SK-N-SH (cell line): ENCODE measurements at regions not wholly inside any gene's neighbourhood (a gene's known extent, or its start where the extent isn't known, plus 50 kb on each side); places are given as distances from the start of the nearest gene placed in this dataset.
A peak's percentile ranks its signal among the peaks of the same experiment; 100 is the strongest.

Source experiments
- CTCF ChIA-PET: fragments of 300-600, 350-600 bp; formaldehyde crosslinking; extraction: SDS; loops from one replicate; lab custom pipeline; 2021; lab: Yijun Ruan, JAX
- POLR2A ChIA-PET: fragments of 350-600 bp; sonication (Branson Sonifier 250); formaldehyde crosslinking; extraction: SDS; loops from one replicate; lab custom pipeline; 2020; ENCODE audit warnings: antibody characterized with exemption, inconsistent platforms; lab: Yijun Ruan, JAX
- DNase-seq: peaks from one replicate; pipeline ENCODE4 v3.0.0; 2012
- H2AFZ ChIP-seq: fragments of 200-600 bp; sonication (generic); 2 replicates; pipeline ENCODE4 v1.8.1; 2016; ENCODE audit warnings: antibody characterized with exemption, mild to moderate bottlenecking, low read depth
- H3F3A ChIP-seq: fragments of 200-600 bp; sonication (generic); replicated peaks from 2 replicates; pipeline ENCODE3; 2016; ENCODE audit warnings: antibody characterized with exemption, mild to moderate bottlenecking; ENCODE audit not compliant: insufficient read depth
- H3K27ac ChIP-seq, 2 experiments: fragments of 200-500 bp in 1 of 2; fragments of 200-600 bp in 1 of 2; sonication (Bioruptor generic) in 1 of 2; sonication (generic), shearing (Covaris generic) in 1 of 2; 2 replicates each; pipeline versions ENCODE4 v1.5.1 to v1.6.1; 2014 to 2016; ENCODE audit warnings: low read depth in 2 of 2, inconsistent platforms in 1 of 2, low read length in 1 of 2, mild to moderate bottlenecking in 1 of 2, mixed read lengths in 1 of 2
- H3K27me3 ChIP-seq: fragments of 200-600 bp; sonication (generic), shearing (Covaris generic); 2 replicates; pipeline ENCODE4 v1.6.1; 2016; ENCODE audit warnings: mixed run types; ENCODE audit not compliant: insufficient read depth
- H3K36me3 ChIP-seq, 2 experiments: fragments of 200-500 bp in 1 of 2; fragments of 200-600 bp in 1 of 2; sonication (Bioruptor generic) in 1 of 2; sonication (generic) in 1 of 2; replicated peaks in 1 of 2; 2 replicates each; pipeline versions ENCODE3 to v1.5.1; 2014 to 2016; ENCODE audit warnings: low read length in 1 of 2, mild to moderate bottlenecking in 1 of 2; ENCODE audit not compliant: insufficient read depth in 2 of 2, control insufficient read depth in 1 of 2
- H3K4me1 ChIP-seq, 2 experiments: fragments of 200-500 bp in 1 of 2; fragments of 200-600 bp in 1 of 2; sonication (Bioruptor generic) in 1 of 2; sonication (generic), shearing (Covaris generic) in 1 of 2; 2 replicates each; pipeline versions ENCODE4 v1.5.1 to v1.6.1; 2014 to 2016; ENCODE audit warnings: low read depth in 1 of 2, low read length in 1 of 2, mixed run types in 1 of 2; ENCODE audit not compliant: insufficient read depth in 2 of 2, control insufficient read depth in 1 of 2
- H3K4me2 ChIP-seq: fragments of 200-600 bp; sonication (generic), shearing (Covaris generic); 2 replicates; pipeline ENCODE4 v1.6.1; 2017; ENCODE audit warnings: mixed run types
- H3K4me3 ChIP-seq, 2 experiments: fragments of 200-500 bp in 1 of 2; fragments of 200-600 bp in 1 of 2; sonication (Bioruptor generic) in 1 of 2; sonication (generic), shearing (Covaris generic) in 1 of 2; 2 replicates each; pipeline versions ENCODE4 v1.5.1 to v1.8.1; 2014 to 2016; ENCODE audit warnings: low read depth in 2 of 2, inconsistent platforms in 1 of 2, low read length in 1 of 2, mild to moderate bottlenecking in 1 of 2, mixed read lengths in 1 of 2, moderate library complexity in 1 of 2
- H3K79me2 ChIP-seq: fragments of 200-600 bp; sonication (generic); 2 replicates; pipeline ENCODE4 v1.8.1; 2017; ENCODE audit warnings: mild to moderate bottlenecking; ENCODE audit not compliant: insufficient read depth
- H3K9ac ChIP-seq: fragments of 200-600 bp; sonication (generic); 2 replicates; pipeline ENCODE4 v1.6.1; 2017; ENCODE audit warnings: mixed run types
- H3K9me2 ChIP-seq: fragments of 200-600 bp; sonication (generic); 2 replicates; pipeline ENCODE4 v1.6.1; 2017; ENCODE audit warnings: mixed run types
- H3K9me3 ChIP-seq: fragments of 200-600 bp; sonication (generic); 2 replicates; pipeline ENCODE4 v1.6.1; 2017; ENCODE audit warnings: mixed run types, mild to moderate bottlenecking, moderate library complexity
- H4K20me1 ChIP-seq: fragments of 200-600 bp; sonication (generic); 2 replicates; pipeline ENCODE4 v1.6.1; 2017; ENCODE audit warnings: mild to moderate bottlenecking, mixed run types; ENCODE audit not compliant: insufficient read depth
- CTCF ChIP-seq: fragments of 200-600 bp; sonication (generic); IDR thresholded peaks from 2 replicates; pipeline ENCODE4 v1.6.1; 2017; ENCODE audit warnings: antibody characterized with exemption, mild to moderate bottlenecking, moderate library complexity
- FOXM1 ChIP-seq: IDR thresholded peaks from 2 replicates; pipeline ENCODE4 v1.4.0; 2012; ENCODE audit warnings: low read depth, mild to moderate bottlenecking
- MXI1 ChIP-seq: IDR thresholded peaks from 2 replicates; pipeline ENCODE4 v1.6.1; 2012; ENCODE audit warnings: mild to moderate bottlenecking, low read depth, low read length, improper control_type of control experiment
- NRF1 ChIP-seq: IDR thresholded peaks from 2 replicates; pipeline ENCODE4 v1.6.1; 2012; ENCODE audit warnings: low read depth, mild to moderate bottlenecking, low read length
- RCOR1 ChIP-seq: fragments of 150-350 bp; IDR thresholded peaks from 2 replicates; pipeline ENCODE4 v1.6.1; 2017; ENCODE audit warnings: antibody characterized with exemption, low read length
- REST ChIP-seq: IDR thresholded peaks from 2 replicates; pipeline ENCODE4 v1.6.1; 2012; ENCODE audit warnings: mild to moderate bottlenecking, low read depth, low read length, moderate library complexity
- RFX5 ChIP-seq: IDR thresholded peaks from 2 replicates; pipeline ENCODE4 v1.6.1; 2012; ENCODE audit warnings: mild to moderate bottlenecking, improper control_type of control experiment, low read length
- SIN3A ChIP-seq: IDR thresholded peaks from 2 replicates; pipeline ENCODE4 v1.6.1; 2012; ENCODE audit warnings: low read depth, mild to moderate bottlenecking, low read length, moderate library complexity, borderline replicate concordance
- SMC3 ChIP-seq: IDR thresholded peaks from 2 replicates; pipeline ENCODE4 v1.6.1; 2012; ENCODE audit warnings: low read depth, low read length, improper control_type of control experiment
- TCF12 ChIP-seq: IDR thresholded peaks from 2 replicates; pipeline ENCODE4 v1.4.0; 2012
- USF1 ChIP-seq: IDR thresholded peaks from 2 replicates; pipeline ENCODE4 v1.4.0; 2012; ENCODE audit warnings: low read depth, borderline replicate concordance
- YY1 ChIP-seq: IDR thresholded peaks from 2 replicates; pipeline ENCODE4 v1.4.0; 2012; ENCODE audit warnings: low read depth, mild to moderate bottlenecking
- whole genome bisulfite sequencing: methylation state at CpG from one replicate; pipeline ENCODE4 v1.1.6; 2017; ENCODE audit warnings: low lambda C conversion rate; 5-methylcytosine and 5-hydroxymethylcytosine counted together

- peak overlapping the region; percentile 2; the same call in 1 of the 2 replicates for H2AFZ ChIP-seq
- H3K9ac ChIP-seq = no peak overlapping the region
- H3K36me3 ChIP-seq = no peaks in the 10 kb centered on the region
- H3K27me3 ChIP-seq = no peaks in the 10 kb centered on the region
- H3K9me3 ChIP-seq = no peaks in the 10 kb centered on the region
- POLR2A ChIA-PET = no interaction called here
- DNase-seq = no peak
- no peaks in the 10 kb centered on the region for H3K79me2 ChIP-seq
- H3K4me3 ChIP-seq = no peak overlapping the region
- no peaks in the 10 kb centered on the region for H4K20me1 ChIP-seq
- H3K27ac ChIP-seq = no peak overlapping the region
- H3K4me1 ChIP-seq = peaks cover 3 to 6% of the 10 kb centered on the region in 2 experiments; a peak in 2 of 4 replicates
- WGBS = 82% methylated on average over 2 of the region's 2 CpGs
- H3K9me2 ChIP-seq = no peaks in the 10 kb centered on the region
- CTCF ChIA-PET = interaction anchor here (1.3 to 2.0 kb wide), 2 partner anchors 10 to 15 kb away, joined by 6 to 7 read pairs; no protein-coding TSS in a partner anchor
- TF ChIP-seq YY1 (no peak), NRF1 (no peak), TCF12 (peak; percentile 33), MXI1 (no peak), CTCF (no peak)
- no peak overlapping the region for H3K4me2 ChIP-seq
- no peaks in the 10 kb centered on the region for H3F3A ChIP-seq
Measured at GRCh38 chr7:46848944-46849343, 733.0 kb downstream of the TNS3 start.

GRCh38 chr7:46848311-46848710 is 733.6 kb downstream of the TNS3 start:
- no peaks in the 10 kb centered on the region for H3K9me2 ChIP-seq
- no peak for DNase-seq
- no peaks in the 10 kb centered on the region for H3K27me3 ChIP-seq
- TF ChIP-seq YY1 = no peak
- TF ChIP-seq SIN3A = no peak
- no peak for TF ChIP-seq MXI1
- TF ChIP-seq USF1 = no peak
- no peak for TF ChIP-seq RFX5
- TF ChIP-seq SMC3 = no peak
- no peak for TF ChIP-seq REST
- no peak for TF ChIP-seq FOXM1
- no peak for TF ChIP-seq RCOR1
- H3K79me2 ChIP-seq = no peaks in the 10 kb centered on the region
- no peak overlapping the region for H3K4me2 ChIP-seq
- H3K4me3 ChIP-seq = no peak overlapping the region
- WGBS = 73% methylated on average over 1 of the region's 1 CpG
- 0 out of 4 replicates have a peak, but pooled peaks cover 0 to under 1% of the 10 kb centered on the region in 2 experiments for H3K4me1 ChIP-seq
- ChIA-PET POLR2A (no interaction called here), CTCF (interaction anchor here (1.3 kb wide), 1 partner anchor 41 kb away, joined by 3 read pairs; no protein-coding TSS in a partner anchor)
- no peak overlapping the region for H3K9ac ChIP-seq
- no peaks in the 10 kb centered on the region for H3K9me3 ChIP-seq
- no peaks in the 10 kb centered on the region for H3K36me3 ChIP-seq
- H3F3A ChIP-seq = no peaks in the 10 kb centered on the region
- no peak overlapping the region for H2AFZ ChIP-seq
- H3K27ac ChIP-seq = no peak overlapping the region
- H4K20me1 ChIP-seq = no peaks in the 10 kb centered on the region
